Endothelial cell of umbilical vein (primary cell): ENCODE measurements at regions not wholly inside any gene's neighbourhood (a gene's known extent, or its start where the extent isn't known, plus 50 kb on each side); places are given as distances from the start of the nearest gene placed in this dataset.

Source experiments
- BruUV-seq: library from RNA; stranded (reverse); fragments of 400-500 nt; replicated peaks from 2 replicates; lab custom pipeline; 2021; lab: Mats Ljungman, UMichigan
- CTCF ChIA-PET: fragments of 300-600, 350-600 bp; sonication (Branson Sonifier 250); formaldehyde crosslinking; loops from one replicate; lab custom pipeline; 2021; ENCODE audit warnings: antibody characterized with exemption, inconsistent platforms; lab: Charles Lee
- POLR2A ChIA-PET: fragments of 300-600, 350-600 bp; sonication (Branson Sonifier 250); formaldehyde crosslinking; loops from one replicate; lab custom pipeline; 2021; ENCODE audit warnings: antibody characterized with exemption, inconsistent platforms; lab: Charles Lee
- DNase-seq: peaks from one replicate; pipeline ENCODE4 v3.0.0-alpha.2; 2011; ENCODE audit warnings: low read depth, low spot score
- FAIRE-seq: peaks from 2 replicates; lab custom pipeline; 2011; peaks lifted over from hg19 to GRCh38; lab: Jason Lieb, UNC
- H2AFZ ChIP-seq: 2 replicates; pipeline ENCODE4 v1.6.0; 2012; ENCODE audit warnings: low read depth, low read length, control low read depth, inconsistent platforms
- H3K27ac ChIP-seq: 2 replicates; pipeline ENCODE4 v1.5.1; 2011; ENCODE audit warnings: low read depth, mild to moderate bottlenecking, control low read depth, low read length, moderate library complexity; ENCODE audit not compliant: insufficient read depth
- H3K27me3 ChIP-seq, 2 experiments: 2 replicates each; pipeline versions ENCODE4 v1.6.0 to v1.6.1; 2011; ENCODE audit warnings: low read length in 2 of 2, mixed read lengths in 1 of 2; ENCODE audit not compliant: control insufficient read depth in 2 of 2, insufficient read depth in 2 of 2
- H3K36me3 ChIP-seq, 2 experiments: 2 replicates in 1 of 2; 3 replicates in 1 of 2; pipeline ENCODE4 v1.5.1; 2011; ENCODE audit warnings: low read length in 2 of 2, mild to moderate bottlenecking in 1 of 2, moderate library complexity in 1 of 2; ENCODE audit not compliant: control insufficient read depth in 2 of 2, insufficient read depth in 2 of 2; ENCODE audit errors: extremely low read depth in 1 of 2
- H3K4me1 ChIP-seq: 3 replicates; pipeline ENCODE4 v1.5.1; 2011; ENCODE audit warnings: mild to moderate bottlenecking, low read length; ENCODE audit not compliant: control insufficient read depth, insufficient read depth; ENCODE audit errors: extremely low read depth
- H3K4me2 ChIP-seq: 2 replicates; pipeline ENCODE4 v1.6.1; 2011; ENCODE audit warnings: low read length, control low read depth, mixed read lengths; ENCODE audit not compliant: insufficient read depth
- H3K4me3 ChIP-seq, 3 experiments: fragments of 200-600 bp in 1 of 3; sonication (generic), shearing (Covaris generic) in 1 of 3; replicated peaks in 1 of 3; 2 replicates each; pipeline ENCODE4 v1.5.1; 2011 to 2016; ENCODE audit warnings: control low read depth in 3 of 3, low read length in 3 of 3, mild to moderate bottlenecking in 2 of 3, inconsistent platforms in 1 of 3, low read depth in 1 of 3, moderate library complexity in 1 of 3; ENCODE audit not compliant: insufficient read depth in 1 of 3
- H3K79me2 ChIP-seq: 2 replicates; pipeline ENCODE4 v1.6.0; 2012; ENCODE audit warnings: low read length, inconsistent platforms; ENCODE audit not compliant: control insufficient read depth, insufficient read depth
- H3K9ac ChIP-seq: replicated peaks from 2 replicates; pipeline ENCODE3; 2011; ENCODE audit warnings: low read length, control low read depth; ENCODE audit not compliant: insufficient read depth; ENCODE audit errors: extremely low read depth
- H3K9me1 ChIP-seq: replicated peaks from 3 replicates; pipeline ENCODE4 v1.6.0; 2011; ENCODE audit warnings: mild to moderate bottlenecking, low read length; ENCODE audit not compliant: control insufficient read depth, insufficient read depth; ENCODE audit errors: extremely low read depth
- H3K9me3 ChIP-seq: replicated peaks from 2 replicates; pipeline ENCODE4 v1.5.1; 2012; ENCODE audit warnings: low read length, inconsistent platforms; ENCODE audit not compliant: control insufficient read depth, insufficient read depth
- H4K20me1 ChIP-seq: replicated peaks from 2 replicates; pipeline ENCODE3; 2011; ENCODE audit warnings: mild to moderate bottlenecking, low read length; ENCODE audit not compliant: control insufficient read depth, insufficient read depth; ENCODE audit errors: extremely low read depth
- CTCF ChIP-seq, 2 donors: IDR thresholded peaks; 1 replicate in 1 of 2; 2 replicates in 1 of 2; pipeline ENCODE4 v1.5.1; 2011; ENCODE audit warnings: low read length in 2 of 2, mild to moderate bottlenecking in 2 of 2, moderate library complexity in 2 of 2, control low read depth in 1 of 2, inconsistent platforms in 1 of 2, low read depth in 1 of 2; ENCODE audit not compliant: insufficient read depth in 1 of 2; ENCODE audit errors: extremely low read depth in 1 of 2
- EZH2 ChIP-seq: IDR thresholded peaks from 2 replicates; pipeline ENCODE4 v1.6.1; 2012; ENCODE audit warnings: borderline replicate concordance, low read depth, mild to moderate bottlenecking, moderate library complexity, low read length, inconsistent platforms; ENCODE audit not compliant: severe bottlenecking
- FOS ChIP-seq: IDR thresholded peaks from 2 replicates; pipeline ENCODE4 v1.6.1; 2011; ENCODE audit warnings: mild to moderate bottlenecking, low read length, moderate library complexity, borderline replicate concordance; ENCODE audit not compliant: insufficient read depth
- GATA2 ChIP-seq: IDR thresholded peaks from 2 replicates; pipeline ENCODE4 v1.7.0; 2011; ENCODE audit warnings: low read depth, mild to moderate bottlenecking, moderate library complexity, mixed read lengths, low read length; ENCODE audit not compliant: insufficient read length, insufficient read depth
- JUN ChIP-seq: IDR thresholded peaks from 2 replicates; pipeline ENCODE4 v1.6.1; 2011; ENCODE audit warnings: borderline replicate concordance, low read depth; ENCODE audit not compliant: insufficient read length, insufficient read depth
- MAX ChIP-seq: IDR thresholded peaks from 2 replicates; pipeline ENCODE4 v1.6.1; 2011; ENCODE audit not compliant: insufficient read depth, insufficient read length
- MYC ChIP-seq: IDR thresholded peaks from one replicate; pipeline ENCODE4 v1.6.1; 2011; ENCODE audit warnings: mild to moderate bottlenecking, low read depth, low read length
- POLR2A ChIP-seq: IDR thresholded peaks from 2 replicates; pipeline ENCODE4 v1.6.1; 2012; ENCODE audit warnings: low read depth, mild to moderate bottlenecking, control low read depth, low read length
- POLR2AphosphoS5 ChIP-seq: IDR thresholded peaks from 2 replicates; pipeline ENCODE4 v1.6.1; 2012; ENCODE audit warnings: low read depth, mild to moderate bottlenecking, control low read depth, low read length, moderate library complexity; ENCODE audit not compliant: insufficient read depth
- dilution Hi-C: fragments of 300-500 bp; cut with MboI; formaldehyde crosslinking; loops from one replicate; pipeline ENCODE4 v1.15.0; 2019; ENCODE audit warnings: low sequenced_read_pairs; ENCODE audit not compliant: extremely low pct_ligation_motif_present
- intact Hi-C: fragments of 100-400 bp; cut with micrococcal nuclease; formaldehyde crosslinking; loops from one replicate; pipeline ENCODE4 v1.10.0; 2022

DNA sequence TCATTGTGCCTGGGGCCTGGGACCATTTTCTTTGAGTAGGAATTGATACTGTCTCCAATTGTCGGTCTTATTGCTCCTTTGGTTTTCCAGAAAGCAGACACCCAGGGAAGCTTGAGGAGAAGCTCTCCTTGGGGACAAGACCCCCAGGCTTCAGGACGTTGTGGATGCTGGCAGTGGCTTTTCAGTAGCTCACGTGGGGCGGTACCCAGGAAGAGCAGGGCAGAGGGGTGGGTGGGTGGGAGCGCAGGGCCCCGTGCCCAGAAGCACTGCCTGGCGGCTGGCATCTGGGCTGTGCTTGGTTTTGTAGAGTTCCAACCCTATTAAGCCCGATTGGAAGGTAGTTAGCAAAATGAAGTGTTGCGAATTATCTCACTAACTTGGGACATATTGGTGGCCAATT, 374.2 kb upstream of the IRX1 start:
- DNase-seq, result no peak
- TF ChIP-seq MAX, result no peak
- no peak for TF ChIP-seq GATA2
- TF ChIP-seq POLR2A, result no peak
- no peak for TF ChIP-seq EZH2
- no peak for TF ChIP-seq FOS
- TF ChIP-seq JUN, result no peak
- TF ChIP-seq MYC, result no peak
- TF ChIP-seq POLR2AphosphoS5, result no peak
- no peak for TF ChIP-seq CTCF (IDR thresholded peaks at IDR 0.05; ENCODE audit: extremely low read depth in 1 of 2, insufficient read depth in 1 of 2, low read depth in 1 of 2, low read length in 2 of 2)
- POLR2A ChIA-PET, result no interaction called here
- dilution Hi-C loops (no loop called here), intact Hi-C loops (no loop called here)
- Histone ChIP-seq H3K9me3 (peaks cover 12% of the 10 kb centered on the region), H3K36me3 (no peaks in the 10 kb centered on the region), H2AFZ (no peak overlapping the region), H3K27ac (no peak overlapping the region), H3K27me3 (no peaks in the 10 kb centered on the region), H3K4me3 (no peak overlapping the region), H3K4me2 (no peak overlapping the region), H3K4me1 (no peaks in the 10 kb centered on the region), H3K79me2 (no peaks in the 10 kb centered on the region), H3K9ac (no peak overlapping the region), H4K20me1 (no peaks in the 10 kb centered on the region), H3K9me1 (no peaks in the 10 kb centered on the region)
- no peak for FAIRE-seq
- BruUV-seq, result no TSS peak
- CTCF ChIA-PET, result no interaction called here
